Esophagus muscularis mucosa (tissue), 4 donors: ENCODE measurements at regions not wholly inside any gene's neighbourhood (a gene's known extent, or its start where the extent isn't known, plus 50 kb on each side); places are given as distances from the start of the nearest gene placed in this dataset.

Experiments
- DNase-seq: peaks from one replicate; pipeline ENCODE4 v3.0.0-alpha.2; 2017; ENCODE audit errors: extremely low spot score
- H3K27ac ChIP-seq, 4 donors: fragments of 200-600 bp; sonication (generic); replicated peaks in 1 of 4; 1 replicate in 3 of 4; 2 replicates in 1 of 4; pipeline ENCODE4 v1.5.1; 2016 to 2019; ENCODE audit warnings: mild to moderate bottlenecking in 1 of 4
- H3K27me3 ChIP-seq, 4 donors: fragments of 200-600 bp; sonication (generic); one replicate each; pipeline versions ENCODE4 v1.5.1 to v1.6.0; 2016 to 2019
- H3K36me3 ChIP-seq, 4 donors: fragments of 200-600 bp; sonication (generic); one replicate each; pipeline ENCODE4 v1.5.1; 2016 to 2019
- H3K4me1 ChIP-seq, 4 donors: fragments of 200-600 bp; sonication (generic); one replicate each; pipeline ENCODE4 v1.5.1; 2016 to 2019
- H3K4me3 ChIP-seq, 4 donors: fragments of 200-600 bp; sonication (generic); 1 replicate in 2 of 4; 2 replicates in 2 of 4; pipeline ENCODE4 v1.5.1; 2016 to 2019; ENCODE audit warnings: mild to moderate bottlenecking in 4 of 4, moderate library complexity in 1 of 4
- H3K9me3 ChIP-seq, 4 donors: fragments of 200-600 bp; sonication (generic); 1 replicate in 3 of 4; 2 replicates in 1 of 4; pipeline ENCODE4 v1.5.1; 2016 to 2019
- CTCF ChIP-seq, 3 experiments: fragments of 200-600 bp in 2 of 3; fragments of 450-650 bp in 1 of 3; sonication (generic) in 2 of 3; IDR thresholded peaks; one replicate each; pipeline ENCODE4 v1.5.1; 2017 to 2019; ENCODE audit warnings: antibody characterized with exemption in 3 of 3, mild to moderate bottlenecking in 2 of 3, moderate library complexity in 1 of 3
- EP300 ChIP-seq: sonication (generic); formaldehyde crosslinking; IDR thresholded peaks from one replicate; pipeline ENCODE4 v1.6.1; 2017; ENCODE audit warnings: antibody characterized with exemption
- POLR2A ChIP-seq: fragments of 450-650 bp; IDR thresholded peaks from one replicate; pipeline ENCODE4 v1.6.1; 2017; ENCODE audit warnings: antibody characterized with exemption, moderate library complexity, mild to moderate bottlenecking, low read depth
- POLR2AphosphoS5 ChIP-seq, 2 donors: sonication (generic); formaldehyde crosslinking; IDR thresholded peaks; one replicate each; pipeline ENCODE4 v1.6.1; 2017; ENCODE audit warnings: antibody characterized with exemption in 2 of 2
- WGBS: methylation state at CpG from one replicate; pipeline ENCODE4 v1.1.5; 2018; 5-methylcytosine and 5-hydroxymethylcytosine counted together
- intact Hi-C: fragments of 100-400 bp; cut with DNase I; formaldehyde crosslinking; loops from one replicate; pipeline ENCODE4 v1.15.1; 2023

GRCh38 chr7:22909917-22910316, 87.3 kb upstream of the TOMM7 start:
- Histone ChIP-seq H3K9me3 (no peaks in the 10 kb centered on the region), H3K27ac (no peak overlapping the region), H3K36me3 (no peaks in the 10 kb centered on the region), H3K4me1 (peaks cover 0 to 14% (median 0%) of the 10 kb centered on the region in 4 donors), H3K27me3 (no peaks in the 10 kb centered on the region), H3K4me3 (no peak overlapping the region)
- 78% methylated on average over 3 of the region's 3 CpGs for whole genome bisulfite sequencing
- DNase-seq = no peak
- no peak for TF ChIP-seq POLR2A
- TF ChIP-seq POLR2AphosphoS5 (IDR thresholded peaks at IDR 0.05) = no peak
- intact Hi-C loops = no loop called here

GRCh38 chr7:22907805-22908204, 85.2 kb upstream of the TOMM7 start:
- Histone ChIP-seq H3K9me3 (no peaks in the 10 kb centered on the region), H3K4me1 (peaks cover 0 to 14% (median 0%) of the 10 kb centered on the region in 4 donors), H3K36me3 (no peaks in the 10 kb centered on the region), H3K27me3 (no peaks in the 10 kb centered on the region), H3K27ac (no peak overlapping the region), H3K4me3 (no peak overlapping the region)
- intact Hi-C loops = no loop called here
- no peak for TF ChIP-seq POLR2AphosphoS5 (IDR thresholded peaks at IDR 0.05)
- WGBS = 93% methylated on average over 3 of the region's 3 CpGs
- no peak for DNase-seq

GRCh38 chr7:22900784-22901183, 78.1 kb upstream of the TOMM7 start:
- Histone ChIP-seq H3K27me3 (no peaks in the 10 kb centered on the region), H3K4me3 (no peak overlapping the region), H3K9me3 (no peaks in the 10 kb centered on the region), H3K27ac (no peak overlapping the region), H3K4me1 (no peaks in the 10 kb centered on the region), H3K36me3 (no peaks in the 10 kb centered on the region)
- no peak for DNase-seq
- WGBS = 86% methylated on average over 2 of the region's 2 CpGs
- no peak for TF ChIP-seq EP300
- no peak for TF ChIP-seq POLR2AphosphoS5 (IDR thresholded peaks at IDR 0.05)
- no peak for TF ChIP-seq CTCF (IDR thresholded peaks at IDR 0.05)
- TF ChIP-seq POLR2A = no peak
- intact Hi-C loops = no loop called here

GRCh38 chr7:22900101-22900500, 77.5 kb upstream of the TOMM7 start:
- DNase-seq = no peak
- Histone ChIP-seq H3K27ac (no peak overlapping the region), H3K9me3 (no peaks in the 10 kb centered on the region), H3K4me1 (no peaks in the 10 kb centered on the region), H3K27me3 (no peaks in the 10 kb centered on the region), H3K4me3 (no peak overlapping the region), H3K36me3 (no peaks in the 10 kb centered on the region)
- no peak for TF ChIP-seq EP300
- TF ChIP-seq POLR2A = no peak
- TF ChIP-seq CTCF (IDR thresholded peaks at IDR 0.05) = no peak
- intact Hi-C loops = no loop called here
- 100% methylated on average over 1 of the region's 1 CpG for WGBS

GRCh38 chr7:22896917-22897316, 74.3 kb upstream of the TOMM7 start:
- WGBS = 77% methylated on average over 5 of the region's 5 CpGs

More at GRCh38 chr7:22896917-22897316, 74.3 kb upstream of the TOMM7 start:
- intact Hi-C loops = no loop called here
- DNase-seq = no peak
- Histone ChIP-seq H3K27ac (no peak overlapping the region), H3K9me3 (no peaks in the 10 kb centered on the region), H3K36me3 (no peaks in the 10 kb centered on the region), H3K27me3 (no peaks in the 10 kb centered on the region), H3K4me1 (no peaks in the 10 kb centered on the region), H3K4me3 (no peak overlapping the region)
- TF ChIP-seq POLR2AphosphoS5 (IDR thresholded peaks at IDR 0.05) (no peak), CTCF (IDR thresholded peaks at IDR 0.05) (no peak)
